GM23248 (cell line): ENCODE measurements at regions not wholly inside any gene's neighbourhood (a gene's known extent, or its start where the extent isn't known, plus 50 kb on each side); places are given as distances from the start of the nearest gene placed in this dataset.

Source experiments
- DNase-seq: peaks from one replicate; pipeline ENCODE4 v3.0.0-alpha.2; 2015
- H2AFZ ChIP-seq: fragments of 200-600 bp; sonication (generic); 2 replicates; pipeline ENCODE4 v1.6.1; 2016; ENCODE audit warnings: antibody characterized with exemption
- H3F3A ChIP-seq: fragments of 200-600 bp; sonication (generic); 2 replicates; pipeline ENCODE4 v1.6.1; 2016; ENCODE audit warnings: mild to moderate bottlenecking, antibody characterized with exemption, mixed run types; ENCODE audit not compliant: insufficient read depth
- H3K27ac ChIP-seq: fragments of 200-600 bp; sonication (generic); 2 replicates; pipeline ENCODE4 v1.5.1; 2016; ENCODE audit warnings: mild to moderate bottlenecking
- H3K27me3 ChIP-seq: fragments of 200-600 bp; sonication (generic); replicated peaks from 2 replicates; pipeline ENCODE4 v1.6.1; 2016; ENCODE audit warnings: mild to moderate bottlenecking; ENCODE audit not compliant: insufficient read depth
- H3K36me3 ChIP-seq: fragments of 200-600 bp; sonication (generic); 2 replicates; pipeline ENCODE4 v1.6.1; 2016; ENCODE audit warnings: low read depth, mild to moderate bottlenecking
- H3K4me1 ChIP-seq: fragments of 200-600 bp; sonication (generic); 2 replicates; pipeline ENCODE4 v1.6.1; 2016; ENCODE audit warnings: mild to moderate bottlenecking; ENCODE audit not compliant: insufficient read depth
- H3K4me2 ChIP-seq: fragments of 200-600 bp; sonication (generic); one replicate; pipeline ENCODE4 v1.6.1; 2016; ENCODE audit warnings: mild to moderate bottlenecking; ENCODE audit not compliant: unreplicated experiment
- H3K4me3 ChIP-seq: fragments of 200-600 bp; sonication (generic); 2 replicates; pipeline ENCODE4 v1.5.1; 2016; ENCODE audit warnings: mild to moderate bottlenecking
- H3K79me2 ChIP-seq: fragments of 200-600 bp; sonication (generic); 2 replicates; pipeline ENCODE4 v1.6.1; 2016; ENCODE audit warnings: mild to moderate bottlenecking; ENCODE audit not compliant: insufficient read depth
- H3K9ac ChIP-seq: fragments of 200-600 bp; sonication (generic); 2 replicates; pipeline ENCODE4 v1.6.1; 2016; ENCODE audit warnings: mild to moderate bottlenecking
- H3K9me2 ChIP-seq: fragments of 200-600 bp; sonication (generic); 2 replicates; pipeline ENCODE4 v1.6.1; 2016; ENCODE audit warnings: mixed run types, mild to moderate bottlenecking, moderate library complexity; ENCODE audit not compliant: insufficient read depth
- H3K9me3 ChIP-seq: fragments of 200-600 bp; sonication (generic); one replicate; pipeline ENCODE4 v1.6.1; 2017; ENCODE audit warnings: low read depth
- H4K20me1 ChIP-seq: fragments of 200-600 bp; sonication (generic); 2 replicates; pipeline ENCODE4 v1.6.0; 2016; ENCODE audit not compliant: insufficient read depth
- EZH2 ChIP-seq: fragments of 200-600 bp; sonication (generic); IDR thresholded peaks from 2 replicates; pipeline ENCODE4 v1.6.1; 2018; ENCODE audit warnings: antibody characterized with exemption, mild to moderate bottlenecking; ENCODE audit not compliant: insufficient read depth, poor library complexity, severe bottlenecking
- EZH2phosphoT487 ChIP-seq: fragments of 200-600 bp; sonication (generic); IDR thresholded peaks from 2 replicates; pipeline ENCODE4 v1.6.1; 2018; ENCODE audit warnings: antibody characterized with exemption, moderate library complexity, mild to moderate bottlenecking, low read depth; ENCODE audit not compliant: insufficient read depth
- WGBS, 2 experiments: methylation state at CpG; one replicate each; pipeline ENCODE4 v1.1.6; 2015 to 2017; ENCODE audit warnings: low lambda C conversion rate in 2 of 2, low coverage in 1 of 2; ENCODE audit errors: missing lambda C conversion rate in 2 of 2; 5-methylcytosine and 5-hydroxymethylcytosine counted together
- in situ Hi-C: fragments of 300-500 bp; cut with MboI; formaldehyde crosslinking; loops from 2 replicates; pipeline ENCODE4 v1.15.0; 2020

DNA sequence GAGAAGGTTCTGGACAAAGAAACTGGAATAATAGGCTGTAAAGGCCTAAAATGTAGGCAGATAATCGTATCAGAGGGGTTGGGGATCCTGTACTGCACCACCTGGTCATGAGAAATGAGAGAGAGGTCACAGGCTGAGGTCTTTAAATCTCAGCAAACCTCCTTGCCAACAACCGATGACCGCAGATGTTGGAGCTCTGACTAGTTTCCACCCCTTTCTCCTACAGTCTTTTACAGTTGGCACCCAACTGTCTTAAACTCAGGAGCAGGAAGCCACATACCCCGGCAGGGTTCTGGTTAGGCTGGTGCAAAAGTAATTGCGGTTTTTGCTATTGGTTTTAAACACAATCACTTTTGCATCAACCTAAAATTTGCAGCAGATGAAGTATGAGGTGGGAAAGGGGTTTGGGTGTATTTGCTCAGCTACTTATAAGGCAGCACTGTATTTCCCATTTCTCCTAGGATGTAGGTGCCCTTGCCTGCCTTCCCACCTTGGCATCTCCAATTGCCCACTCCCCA is 261.8 kb upstream of the MYOCD start:
- no peaks in the 10 kb centered on the region for H3K4me1 ChIP-seq
- H3K27ac ChIP-seq = no peak overlapping the region
- no peak overlapping the region for H3K9ac ChIP-seq
- H3K79me2 ChIP-seq = no peaks in the 10 kb centered on the region
- no peak for DNase-seq
- no peaks in the 10 kb centered on the region for H3K9me3 ChIP-seq
- in situ Hi-C loops = no loop called here
- H3K27me3 ChIP-seq = no peaks in the 10 kb centered on the region
- TF ChIP-seq EZH2phosphoT487 (no peak), EZH2 (no peak)
- no peaks in the 10 kb centered on the region for H3K36me3 ChIP-seq
- H2AFZ ChIP-seq = no peak overlapping the region
- no peaks in the 10 kb centered on the region for H3K9me2 ChIP-seq
- H3K4me3 ChIP-seq = no peak overlapping the region
- 47 to 52% methylated on average over 5 of the region's 5 CpGs for WGBS, 2 experiments
- H4K20me1 ChIP-seq = no peaks in the 10 kb centered on the region
- H3F3A ChIP-seq = no peaks in the 10 kb centered on the region
- H3K4me2 ChIP-seq = no peak overlapping the region

DNA sequence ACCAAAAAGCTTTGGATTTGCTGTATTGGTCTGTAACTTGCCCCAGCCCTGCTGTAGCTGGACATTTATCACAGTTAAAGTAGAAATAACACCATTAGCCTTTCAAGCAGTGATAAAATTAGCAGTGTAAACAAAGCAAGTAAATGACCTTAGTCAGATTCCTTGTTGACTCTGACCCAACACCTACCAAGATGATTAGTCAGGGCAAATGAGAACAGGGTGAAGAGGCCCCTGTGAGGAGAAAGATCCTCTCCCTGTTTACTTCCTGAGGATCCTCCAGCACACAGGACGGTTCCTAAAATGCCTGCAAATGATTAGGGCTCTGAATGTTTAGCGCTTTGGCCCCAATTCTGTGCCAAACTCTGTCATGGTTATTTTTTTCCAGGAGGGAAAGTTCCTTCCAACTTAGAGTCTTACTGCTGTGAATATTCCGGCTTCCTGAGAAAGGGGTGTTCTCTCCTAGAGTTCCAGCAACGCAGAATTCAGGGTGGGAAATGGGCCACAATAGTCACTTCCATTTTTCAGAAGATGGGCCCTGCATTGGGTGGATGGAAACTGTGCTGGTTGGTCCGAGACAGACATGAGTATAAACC is 259.0 kb upstream of the MYOCD start:
- Histone ChIP-seq H3K79me2 (no peaks in the 10 kb centered on the region), H3K9ac (no peak overlapping the region), H3K9me3 (no peaks in the 10 kb centered on the region), H3K4me3 (no peak overlapping the region), H3K9me2 (no peaks in the 10 kb centered on the region), H3K4me2 (no peak overlapping the region), H3K27ac (no peak overlapping the region), H4K20me1 (no peaks in the 10 kb centered on the region), H2AFZ (no peak overlapping the region), H3K4me1 (no peaks in the 10 kb centered on the region), H3K36me3 (no peaks in the 10 kb centered on the region), H3K27me3 (no peaks in the 10 kb centered on the region), H3F3A (no peaks in the 10 kb centered on the region)
- peak; percentile 2 for DNase-seq
- in situ Hi-C loops = no loop called here
- TF ChIP-seq EZH2 (no peak), EZH2phosphoT487 (no peak)
- WGBS, 2 experiments = 4 to 10% methylated on average over 5 of the region's 5 CpGs

DNA sequence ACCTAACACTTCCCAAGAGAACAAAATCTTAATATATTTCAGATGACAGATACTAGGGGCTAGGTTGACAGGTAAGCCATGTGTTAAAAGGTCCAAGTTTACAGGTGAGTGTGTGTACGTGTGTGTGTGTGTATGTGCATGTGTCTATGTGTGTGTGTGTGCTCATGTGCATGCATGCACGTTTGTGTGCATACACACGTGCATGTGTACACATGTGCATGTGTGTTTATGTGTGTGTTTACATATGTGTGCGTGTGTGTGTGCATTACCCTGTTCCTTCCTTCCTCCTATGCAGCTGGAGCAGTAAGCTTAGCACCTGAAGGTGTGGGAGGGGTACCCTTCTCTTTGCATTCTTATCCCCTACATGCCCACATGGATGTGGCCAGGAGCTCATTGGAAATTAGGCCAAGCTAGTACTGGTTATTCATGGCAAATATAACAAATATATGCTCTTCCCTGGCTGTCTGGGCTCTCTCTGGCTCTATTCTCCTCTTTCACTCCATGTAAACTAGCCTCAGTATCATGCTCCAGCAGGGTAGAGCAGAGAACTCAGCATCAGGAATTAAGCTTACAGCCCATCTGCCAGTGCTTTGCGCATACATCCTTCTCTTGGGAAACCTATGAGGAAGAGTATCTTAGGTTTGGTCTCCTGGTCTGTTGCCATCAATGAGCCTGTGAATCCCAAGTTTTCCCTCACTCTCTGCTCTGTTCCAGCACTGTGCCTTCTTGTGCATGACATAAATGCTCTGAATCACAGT is 258.0 kb upstream of the MYOCD start:
- TF ChIP-seq EZH2 = no peak
- no peak for TF ChIP-seq EZH2phosphoT487
- H3K9ac ChIP-seq = no peak overlapping the region
- H3K4me3 ChIP-seq = no peak overlapping the region
- H3K27me3 ChIP-seq = no peaks in the 10 kb centered on the region
- in situ Hi-C loops = no loop called here
- no peaks in the 10 kb centered on the region for H3K9me3 ChIP-seq
- H3K4me2 ChIP-seq = no peak overlapping the region
- H3K4me1 ChIP-seq = no peaks in the 10 kb centered on the region
- 31 to 32% methylated on average over 5 of the region's 5 CpGs for WGBS, 2 experiments
- no peak overlapping the region for H2AFZ ChIP-seq
- no peaks in the 10 kb centered on the region for H4K20me1 ChIP-seq
- no peaks in the 10 kb centered on the region for H3K9me2 ChIP-seq
- no peaks in the 10 kb centered on the region for H3K79me2 ChIP-seq
- H3F3A ChIP-seq = no peaks in the 10 kb centered on the region
- H3K36me3 ChIP-seq = no peaks in the 10 kb centered on the region
- DNase-seq = no peak
- no peak overlapping the region for H3K27ac ChIP-seq

DNA sequence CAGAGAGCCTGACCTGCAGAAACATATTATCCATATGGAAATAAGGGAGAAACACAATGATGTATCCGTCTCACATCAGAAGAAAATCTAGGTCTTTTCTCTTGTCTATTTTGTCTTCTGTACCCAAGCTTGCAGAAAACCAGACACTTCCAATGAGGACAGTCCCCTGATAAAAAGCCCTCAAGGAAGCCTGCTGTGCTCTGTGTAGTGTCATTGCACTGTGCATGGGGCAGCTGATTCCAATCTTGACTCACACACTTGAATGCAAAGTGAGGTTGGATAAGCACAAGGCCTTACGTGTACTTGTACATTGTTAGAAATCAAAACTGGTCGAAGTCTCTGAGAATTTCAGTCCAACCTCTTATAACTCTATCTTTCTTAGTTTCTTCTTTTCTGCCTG is 256.6 kb upstream of the MYOCD start:
- in situ Hi-C loops = no loop called here
- no peak overlapping the region for H2AFZ ChIP-seq
- H3K4me2 ChIP-seq = no peak overlapping the region

More for the DNA sequence above, 256.6 kb upstream of the MYOCD start:
- H3K79me2 ChIP-seq = no peaks in the 10 kb centered on the region
- H3K27me3 ChIP-seq = no peaks in the 10 kb centered on the region
- no peak overlapping the region for H3K27ac ChIP-seq
- no peaks in the 10 kb centered on the region for H3K36me3 ChIP-seq
- no peak overlapping the region for H3K4me3 ChIP-seq
- no peaks in the 10 kb centered on the region for H3F3A ChIP-seq
- no peaks in the 10 kb centered on the region for H3K9me2 ChIP-seq
- TF ChIP-seq EZH2phosphoT487 = no peak
- no peak for TF ChIP-seq EZH2
- 52 to 53% methylated on average over 3 of the region's 3 CpGs for WGBS, 2 experiments
- no peaks in the 10 kb centered on the region for H3K4me1 ChIP-seq
- no peaks in the 10 kb centered on the region for H4K20me1 ChIP-seq
- no peak overlapping the region for H3K9ac ChIP-seq
- no peaks in the 10 kb centered on the region for H3K9me3 ChIP-seq
- no peak for DNase-seq
